ENCODE measurements at regions not wholly inside any gene's neighbourhood (a gene's known extent, or its start where the extent isn't known, plus 50 kb on each side); places are given as distances from the start of the nearest gene placed in this dataset.

- H3K9me3 ChIP-seq (ENCODE audit: control insufficient read depth, low read length) = no peaks in the 10 kb centered on the region
- no peak for TF ChIP-seq CTCF (IDR thresholded peaks at IDR 0.05)
- H3K27me3 ChIP-seq (ENCODE audit: control insufficient read depth, insufficient read depth, low read length) = no peaks in the 10 kb centered on the region
- H3K27ac ChIP-seq = no peak overlapping the region
- H3K79me2 ChIP-seq = no peaks in the 10 kb centered on the region
- no peaks in the 10 kb centered on the region for H3K4me1 ChIP-seq
- no peak overlapping the region for H3K4me2 ChIP-seq (ENCODE audit: low read length)
- no peaks in the 10 kb centered on the region for H3K36me3 ChIP-seq (ENCODE audit: control insufficient read depth, insufficient read depth, low read length)
- no peak overlapping the region for H2AFZ ChIP-seq
- H3K4me3 ChIP-seq (ENCODE audit: low read depth, low read length) = no peak overlapping the region
- no peak overlapping the region for H3K9ac ChIP-seq
Observed at GRCh38 chr2:16072638-16073290, 132.4 kb downstream of the MYCN start.

- Histone ChIP-seq H3K27me3 (ENCODE audit: control insufficient read depth, insufficient read depth, low read length) (no peaks in the 10 kb centered on the region), H3K79me2 (no peaks in the 10 kb centered on the region), H3K9ac (no peak overlapping the region), H3K4me3 (ENCODE audit: low read depth, low read length) (no peak overlapping the region), H3K36me3 (ENCODE audit: control insufficient read depth, insufficient read depth, low read length) (no peaks in the 10 kb centered on the region), H2AFZ (no peak overlapping the region), H3K27ac (no peak overlapping the region), H3K4me1 (no peaks in the 10 kb centered on the region), H3K9me3 (ENCODE audit: control insufficient read depth, low read length) (no peaks in the 10 kb centered on the region), H3K4me2 (ENCODE audit: low read length) (no peak overlapping the region)
- TF ChIP-seq CTCF (IDR thresholded peaks at IDR 0.05) = no peak
Observed at GRCh38 chr2:16071865-16072637, 131.7 kb downstream of the MYCN start.

GRCh38 chr2:16071039-16071864, 130.9 kb downstream of the MYCN start:
- Histone ChIP-seq H3K4me2 (ENCODE audit: low read length) (no peak overlapping the region), H3K79me2 (no peaks in the 10 kb centered on the region), H3K9ac (no peak overlapping the region), H3K4me1 (no peaks in the 10 kb centered on the region), H3K36me3 (ENCODE audit: control insufficient read depth, insufficient read depth, low read length) (no peaks in the 10 kb centered on the region), H3K4me3 (ENCODE audit: low read depth, low read length) (no peak overlapping the region), H3K27me3 (ENCODE audit: control insufficient read depth, insufficient read depth, low read length) (no peaks in the 10 kb centered on the region), H2AFZ (no peak overlapping the region), H3K9me3 (ENCODE audit: control insufficient read depth, low read length) (no peaks in the 10 kb centered on the region), H3K27ac (no peak overlapping the region)
- TF ChIP-seq CTCF (IDR thresholded peaks at IDR 0.05) = no peak

- Histone ChIP-seq H3K36me3 (ENCODE audit: control insufficient read depth, insufficient read depth, low read length) (no peaks in the 10 kb centered on the region), H3K4me2 (ENCODE audit: low read length) (no peak overlapping the region), H3K4me3 (ENCODE audit: low read depth, low read length) (no peak overlapping the region), H3K9ac (no peak overlapping the region), H3K27ac (no peak overlapping the region), H3K9me3 (ENCODE audit: control insufficient read depth, low read length) (no peaks in the 10 kb centered on the region), H3K27me3 (ENCODE audit: control insufficient read depth, insufficient read depth, low read length) (no peaks in the 10 kb centered on the region), H3K4me1 (no peaks in the 10 kb centered on the region), H3K79me2 (no peaks in the 10 kb centered on the region), H2AFZ (no peak overlapping the region)
- TF ChIP-seq CTCF (IDR thresholded peaks at IDR 0.05) = no peak
Observed at GRCh38 chr2:16070648-16070971, 130.3 kb downstream of the MYCN start.
